Activated effector memory CD4-positive, alpha-beta T cell treated with Interleukin-2 at 50 U/mL for 16 hours (primary cell): ENCODE measurements at regions not wholly inside any gene's neighbourhood (a gene's known extent, or its start where the extent isn't known, plus 50 kb on each side); places are given as distances from the start of the nearest gene placed in this dataset.
A peak's percentile ranks its signal among the peaks of the same experiment; 100 is the strongest.

ENCODE experiments used
- DNase-seq: peaks from one replicate; pipeline ENCODE4 v3.0.0-alpha.2; 2020

DNA sequence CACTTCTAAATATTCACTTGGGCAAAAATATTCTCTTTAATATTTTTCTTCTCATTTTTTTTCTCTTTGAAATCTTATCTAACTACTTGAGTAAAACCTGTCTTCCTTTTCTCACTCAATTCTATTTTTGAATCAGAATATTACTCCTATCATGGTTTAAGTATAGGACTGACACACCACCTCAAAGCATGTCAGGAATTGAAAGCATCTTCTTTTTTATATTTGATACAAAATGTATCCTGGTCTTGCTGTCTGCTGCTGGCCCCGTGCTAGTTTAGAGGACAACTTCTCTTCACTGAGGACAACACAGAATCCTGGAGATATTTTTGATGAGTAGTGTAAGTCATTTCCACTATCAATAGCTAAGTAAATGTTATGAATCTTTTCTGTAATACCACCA, 383.6 kb downstream of the GADD45G start:
- DNase-seq, result no peak

DNA sequence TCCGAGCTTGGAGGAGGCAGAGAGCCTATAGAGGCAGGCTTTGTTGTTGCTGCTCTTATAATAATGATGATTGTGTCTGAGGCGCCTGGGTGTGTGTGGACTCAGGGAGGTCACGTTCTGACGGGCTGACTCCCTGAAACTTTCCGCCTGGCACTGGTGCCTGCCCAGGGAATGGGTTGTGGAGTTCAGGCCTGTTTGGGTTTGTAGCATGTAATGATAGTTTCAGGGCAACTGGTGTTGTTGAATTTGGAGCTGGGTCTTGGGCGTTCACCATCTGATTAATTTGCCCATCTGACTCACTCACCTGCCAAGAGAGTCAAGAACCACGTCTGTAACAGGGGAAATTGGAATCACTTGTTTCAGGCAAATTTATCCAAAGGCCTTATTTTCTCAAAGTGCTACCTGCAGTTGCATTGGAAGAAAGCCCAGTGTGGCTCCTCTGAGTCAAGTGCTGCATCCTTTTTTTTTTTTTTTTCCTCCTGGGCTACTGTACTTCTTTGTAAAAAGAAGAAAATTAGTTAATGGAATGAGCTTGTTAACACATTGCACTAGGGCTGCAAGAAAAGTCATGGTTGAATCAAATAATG, 386.5 kb downstream of the GADD45G start:
- DNase-seq, result no peak

GRCh38 chr9:89992326-89993198, 387.8 kb downstream of the GADD45G start:
- no peak for DNase-seq

- DNase-seq, result no peak
Observed at GRCh38 chr9:89993678-89994630, 389.1 kb downstream of the GADD45G start.

- DNase-seq, result no peak
Observed at GRCh38 chr9:89994988-89995613, 390.3 kb downstream of the GADD45G start.

GRCh38 chr9:89996116-89996515, 391.3 kb downstream of the GADD45G start:
- DNase-seq, result no peak

- no peak for DNase-seq
Observed at GRCh38 chr9:89996773-89997172, 392.0 kb downstream of the GADD45G start.

GRCh38 chr9:89998633-89999032, 393.8 kb downstream of the GADD45G start:
- DNase-seq, result no peak

- DNase-seq, result no peak
Observed at GRCh38 chr9:89999176-89999533, 394.3 kb downstream of the GADD45G start.

DNA sequence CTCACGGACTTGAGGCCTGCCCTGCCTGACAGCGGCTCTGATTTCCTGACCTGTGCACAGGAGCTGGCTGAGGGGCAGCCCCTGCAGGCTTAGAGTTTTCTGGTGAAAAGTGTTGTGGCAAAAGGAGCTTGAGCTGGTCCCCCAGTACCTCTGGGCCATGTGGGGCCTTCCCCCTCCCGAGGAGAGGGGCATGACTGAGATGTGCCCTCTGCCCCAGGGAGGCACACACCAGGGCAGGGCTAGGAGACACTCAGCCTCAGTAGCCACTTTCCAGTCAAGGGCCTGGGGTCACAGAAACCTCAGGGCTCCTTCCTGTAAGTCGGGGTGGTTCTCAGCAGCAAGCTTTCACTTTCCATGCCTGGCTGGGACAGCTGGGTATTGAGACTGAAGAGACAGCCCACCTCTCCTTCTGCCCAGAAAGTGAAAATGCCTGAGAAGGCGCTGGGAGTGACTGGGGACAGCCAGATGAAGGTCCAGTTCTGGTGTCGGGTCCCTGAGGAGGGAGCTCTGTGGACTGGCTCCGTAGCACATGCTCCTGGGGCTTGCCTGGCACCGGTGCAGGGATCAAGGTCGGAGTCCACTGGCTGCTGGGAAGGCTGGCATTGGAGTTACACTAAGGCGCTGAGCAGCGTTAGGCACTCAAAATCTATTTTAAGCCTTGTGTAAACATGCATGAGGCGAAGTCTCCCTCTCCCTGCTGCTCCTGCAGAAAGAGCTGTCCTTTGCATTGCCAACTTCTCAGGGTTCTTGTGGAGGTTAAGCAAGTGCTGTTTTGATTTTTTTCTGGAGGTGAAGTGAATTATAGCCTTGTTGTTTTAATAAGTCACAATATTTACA, 394.9 kb downstream of the GADD45G start:
- peak; percentile 7 for DNase-seq

- no peak for DNase-seq
Observed at GRCh38 chr9:90000925-90001324, 396.1 kb downstream of the GADD45G start.

GRCh38 chr9:90001747-90002146, 396.9 kb downstream of the GADD45G start:
- no peak for DNase-seq

GRCh38 chr9:90002397-90003271, 397.8 kb downstream of the GADD45G start:
- DNase-seq, result no peak

- no peak for DNase-seq
Observed at GRCh38 chr9:90005388-90005787, 400.6 kb downstream of the GADD45G start.

GRCh38 chr9:90007516-90008440, 403.0 kb downstream of the GADD45G start:
- no peak for DNase-seq

DNA sequence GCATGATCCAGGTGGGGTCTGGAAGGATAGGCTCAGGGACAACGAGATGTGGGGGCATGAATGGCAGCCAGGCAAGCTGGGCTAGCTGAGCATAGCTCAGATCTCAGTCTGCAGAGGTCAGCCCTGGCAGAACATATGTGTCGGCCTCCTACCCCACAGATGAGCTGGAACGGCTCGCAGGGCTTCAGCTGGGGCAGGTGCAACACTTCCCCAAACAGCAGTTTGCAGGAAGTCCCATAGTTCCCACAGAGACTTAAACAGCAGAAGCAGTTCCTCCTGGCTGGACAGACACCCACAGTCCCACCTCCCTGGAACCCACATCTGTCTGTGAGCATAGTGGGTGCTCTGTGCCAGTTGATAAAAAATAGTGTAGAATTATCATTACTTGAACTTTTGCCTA, 404.6 kb downstream of the GADD45G start:
- no peak for DNase-seq

GRCh38 chr9:90010793-90011192, 406.0 kb downstream of the GADD45G start:
- DNase-seq, result no peak

DNA sequence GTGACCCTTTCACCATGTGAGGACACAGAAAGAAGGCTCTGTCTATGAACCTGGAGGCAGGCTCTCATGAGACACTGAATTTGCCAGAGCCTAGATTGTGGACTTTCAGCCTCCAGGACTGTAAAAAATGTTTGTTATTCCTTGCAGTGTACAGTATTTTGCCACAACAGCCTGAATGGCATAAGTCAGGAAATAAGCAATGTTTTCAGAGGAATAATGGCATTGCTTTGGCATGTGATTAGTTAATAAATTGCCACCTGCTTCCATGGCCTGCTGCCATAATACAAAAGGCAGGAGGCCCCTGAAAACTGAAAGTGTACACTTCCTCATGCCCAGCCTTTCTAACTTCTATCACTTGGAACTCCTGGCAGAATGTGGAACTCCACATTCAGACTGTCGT, 408.1 kb downstream of the GADD45G start:
- DNase-seq, result no peak

GRCh38 chr9:90013778-90014177, 409.0 kb downstream of the GADD45G start:
- no peak for DNase-seq

DNA sequence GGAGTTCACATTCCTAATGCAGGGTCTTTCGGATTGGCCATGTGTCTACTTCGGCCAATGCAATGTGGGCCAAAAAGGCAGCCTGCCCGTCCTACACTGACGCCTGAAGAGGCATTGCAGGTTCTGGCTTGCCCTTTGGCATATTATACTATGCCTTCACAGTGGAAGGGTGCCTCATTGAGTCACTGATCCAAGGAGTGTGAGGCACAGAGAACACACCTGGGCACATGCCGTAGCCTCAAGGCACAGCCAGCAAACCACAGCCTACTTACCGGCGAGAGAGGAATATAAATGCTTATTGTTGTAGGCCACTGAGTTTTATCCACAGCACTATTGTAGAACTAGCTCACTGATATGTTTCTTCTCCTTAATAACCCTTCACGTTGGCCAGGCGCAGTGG, 409.6 kb downstream of the GADD45G start:
- DNase-seq, result no peak
